ENCODE measurements at regions not wholly inside any gene's neighbourhood (a gene's known extent, or its start where the extent isn't known, plus 50 kb on each side); places are given as distances from the start of the nearest gene placed in this dataset.

DNA sequence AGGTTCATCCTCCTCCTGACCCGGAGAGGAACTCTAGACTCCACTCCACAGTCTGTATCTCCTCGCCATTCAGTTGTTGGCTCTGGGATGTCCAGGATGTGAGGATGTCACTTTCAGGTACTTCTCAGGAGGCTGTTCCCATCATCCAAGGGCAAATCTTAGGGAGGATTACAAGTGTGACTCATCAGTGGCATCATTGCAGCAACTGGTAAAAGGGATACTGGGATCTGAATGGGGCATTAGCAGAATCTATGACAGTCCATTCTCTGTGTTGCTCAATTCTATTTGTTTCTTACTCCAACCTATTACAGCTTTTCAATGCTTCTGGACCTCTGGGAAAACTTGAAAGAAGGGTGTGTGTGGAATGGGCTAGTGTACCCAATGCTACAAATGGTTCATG is 81.5 kb upstream of the FN1 start:
- POLR2A ChIA-PET: no interaction called here
- intact Hi-C loops (cut with micrococcal nuclease; ENCODE audit: unreplicated experiment) (no loop called here), in situ Hi-C loops (cut with MboI) (no loop called here)
- Histone ChIP-seq H3K27me3 (replicated peaks in 1 of 2; ENCODE audit: control insufficient read depth in 2 of 2, insufficient read depth in 2 of 2, low read length in 1 of 2) (no peaks in the 10 kb centered on the region), H2AFZ (ENCODE audit: control insufficient read depth, low read depth, low read length) (no peak overlapping the region), H3K79me2 (ENCODE audit: control insufficient read depth, insufficient read depth, low read length) (no peaks in the 10 kb centered on the region), H3K4me3 (no peak overlapping the region), H3K4me1 (ENCODE audit: control insufficient read depth, insufficient read depth, low read length) (no peaks in the 10 kb centered on the region), H3K9me3 (replicated peaks; ENCODE audit: control insufficient read depth, insufficient read depth, low read length) (no peaks in the 10 kb centered on the region), H3K4me2 (ENCODE audit: control insufficient read depth, insufficient read depth) (no peak overlapping the region), H3K27ac (ENCODE audit: control insufficient read depth, insufficient read depth) (no peak overlapping the region), H4K20me1 (ENCODE audit: control insufficient read depth, insufficient read depth) (no peaks in the 10 kb centered on the region), H3K36me3 (ENCODE audit: control insufficient read depth in 2 of 2, insufficient read depth in 2 of 2, low read length in 1 of 2) (no peaks in the 10 kb centered on the region), H3K9ac (ENCODE audit: control insufficient read depth, insufficient read depth, low read length) (no peak overlapping the region)
- DNase-seq (ENCODE audit: low read depth, low spot score) (no peak), ATAC-seq (no peak), FAIRE-seq (no peak)
- 33% methylated on average over 2 of the region's 2 CpGs for WGBS (ENCODE audit: insufficient coverage, insufficient replicate concordance, low lambda C conversion rate, missing lambda C conversion rate)
- CTCF ChIA-PET: interaction anchor here (0.5 kb wide), 1 partner anchor 23 kb away, joined by 4 read pairs; no protein-coding TSS in a partner anchor
- RAD21 ChIA-PET (ENCODE audit: unreplicated experiment): no interaction called here
- BruUV-seq (replicated peaks): no TSS peak
- SMC1A ChIA-PET (ENCODE audit: uncharacterized antibody, unreplicated experiment): no interaction called here
- TF ChIP-seq RUNX3 (IDR thresholded peaks at IDR 0.05; ENCODE audit: low read length) (no peak), GABPA (IDR thresholded peaks at IDR 0.05; ENCODE audit: low read depth) (no peak), SUZ12 (IDR thresholded peaks at IDR 0.05; ENCODE audit: unreplicated experiment) (no peak), BHLHE40 (IDR thresholded peaks at IDR 0.05; ENCODE audit: borderline replicate concordance in 1 of 2, low read depth in 2 of 2, low read length in 1 of 2) (no peak), WRNIP1 (IDR thresholded peaks at IDR 0.05; ENCODE audit: borderline replicate concordance, low read depth, low read length) (no peak), SUPT20H (IDR thresholded peaks at IDR 0.05; ENCODE audit: borderline replicate concordance, control insufficient read depth, low read depth, low read length) (no peak), KDM1A (IDR thresholded peaks at IDR 0.05; ENCODE audit: borderline replicate concordance) (no peak), ASH2L (IDR thresholded peaks at IDR 0.05; ENCODE audit: borderline replicate concordance, low read depth) (no peak), MYC (IDR thresholded peaks at IDR 0.05; ENCODE audit: insufficient read depth, insufficient read length, insufficient replicate concordance, low read length, severe bottlenecking) (no peak), MXI1 (IDR thresholded peaks at IDR 0.05; ENCODE audit: low read depth, low read length) (no peak), POU2F2 (IDR thresholded peaks at IDR 0.05; ENCODE audit: borderline replicate concordance, low read depth, low read length) (no peak), CREM (IDR thresholded peaks at IDR 0.05; ENCODE audit: low read depth) (no peak), CREB1 (IDR thresholded peaks at IDR 0.05; ENCODE audit: low read depth) (no peak)
- TF ChIP-seq, protein P1, sequence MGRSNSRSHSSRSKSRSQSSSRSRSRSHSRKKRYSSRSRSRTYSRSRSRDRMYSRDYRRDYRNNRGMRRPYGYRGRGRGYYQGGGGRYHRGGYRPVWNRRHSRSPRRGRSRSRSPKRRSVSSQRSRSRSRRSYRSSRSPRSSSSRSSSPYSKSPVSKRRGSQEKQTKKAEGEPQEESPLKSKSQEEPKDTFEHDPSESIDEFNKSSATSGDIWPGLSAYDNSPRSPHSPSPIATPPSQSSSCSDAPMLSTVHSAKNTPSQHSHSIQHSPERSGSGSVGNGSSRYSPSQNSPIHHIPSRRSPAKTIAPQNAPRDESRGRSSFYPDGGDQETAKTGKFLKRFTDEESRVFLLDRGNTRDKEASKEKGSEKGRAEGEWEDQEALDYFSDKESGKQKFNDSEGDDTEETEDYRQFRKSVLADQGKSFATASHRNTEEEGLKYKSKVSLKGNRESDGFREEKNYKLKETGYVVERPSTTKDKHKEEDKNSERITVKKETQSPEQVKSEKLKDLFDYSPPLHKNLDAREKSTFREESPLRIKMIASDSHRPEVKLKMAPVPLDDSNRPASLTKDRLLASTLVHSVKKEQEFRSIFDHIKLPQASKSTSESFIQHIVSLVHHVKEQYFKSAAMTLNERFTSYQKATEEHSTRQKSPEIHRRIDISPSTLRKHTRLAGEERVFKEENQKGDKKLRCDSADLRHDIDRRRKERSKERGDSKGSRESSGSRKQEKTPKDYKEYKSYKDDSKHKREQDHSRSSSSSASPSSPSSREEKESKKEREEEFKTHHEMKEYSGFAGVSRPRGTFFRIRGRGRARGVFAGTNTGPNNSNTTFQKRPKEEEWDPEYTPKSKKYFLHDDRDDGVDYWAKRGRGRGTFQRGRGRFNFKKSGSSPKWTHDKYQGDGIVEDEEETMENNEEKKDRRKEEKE (IDR thresholded peaks at IDR 0.05): no peak
- TF ChIP-seq, protein P2, sequence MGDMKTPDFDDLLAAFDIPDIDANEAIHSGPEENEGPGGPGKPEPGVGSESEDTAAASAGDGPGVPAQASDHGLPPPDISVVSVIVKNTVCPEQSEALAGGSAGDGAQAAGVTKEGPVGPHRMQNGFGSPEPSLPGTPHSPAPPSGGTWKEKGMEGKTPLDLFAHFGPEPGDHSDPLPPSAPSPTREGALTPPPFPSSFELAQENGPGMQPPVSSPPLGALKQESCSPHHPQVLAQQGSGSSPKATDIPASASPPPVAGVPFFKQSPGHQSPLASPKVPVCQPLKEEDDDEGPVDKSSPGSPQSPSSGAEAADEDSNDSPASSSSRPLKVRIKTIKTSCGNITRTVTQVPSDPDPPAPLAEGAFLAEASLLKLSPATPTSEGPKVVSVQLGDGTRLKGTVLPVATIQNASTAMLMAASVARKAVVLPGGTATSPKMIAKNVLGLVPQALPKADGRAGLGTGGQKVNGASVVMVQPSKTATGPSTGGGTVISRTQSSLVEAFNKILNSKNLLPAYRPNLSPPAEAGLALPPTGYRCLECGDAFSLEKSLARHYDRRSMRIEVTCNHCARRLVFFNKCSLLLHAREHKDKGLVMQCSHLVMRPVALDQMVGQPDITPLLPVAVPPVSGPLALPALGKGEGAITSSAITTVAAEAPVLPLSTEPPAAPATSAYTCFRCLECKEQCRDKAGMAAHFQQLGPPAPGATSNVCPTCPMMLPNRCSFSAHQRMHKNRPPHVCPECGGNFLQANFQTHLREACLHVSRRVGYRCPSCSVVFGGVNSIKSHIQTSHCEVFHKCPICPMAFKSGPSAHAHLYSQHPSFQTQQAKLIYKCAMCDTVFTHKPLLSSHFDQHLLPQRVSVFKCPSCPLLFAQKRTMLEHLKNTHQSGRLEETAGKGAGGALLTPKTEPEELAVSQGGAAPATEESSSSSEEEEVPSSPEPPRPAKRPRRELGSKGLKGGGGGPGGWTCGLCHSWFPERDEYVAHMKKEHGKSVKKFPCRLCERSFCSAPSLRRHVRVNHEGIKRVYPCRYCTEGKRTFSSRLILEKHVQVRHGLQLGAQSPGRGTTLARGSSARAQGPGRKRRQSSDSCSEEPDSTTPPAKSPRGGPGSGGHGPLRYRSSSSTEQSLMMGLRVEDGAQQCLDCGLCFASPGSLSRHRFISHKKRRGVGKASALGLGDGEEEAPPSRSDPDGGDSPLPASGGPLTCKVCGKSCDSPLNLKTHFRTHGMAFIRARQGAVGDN (IDR thresholded peaks at IDR 0.05): no peak
- TF ChIP-seq, protein P3, sequence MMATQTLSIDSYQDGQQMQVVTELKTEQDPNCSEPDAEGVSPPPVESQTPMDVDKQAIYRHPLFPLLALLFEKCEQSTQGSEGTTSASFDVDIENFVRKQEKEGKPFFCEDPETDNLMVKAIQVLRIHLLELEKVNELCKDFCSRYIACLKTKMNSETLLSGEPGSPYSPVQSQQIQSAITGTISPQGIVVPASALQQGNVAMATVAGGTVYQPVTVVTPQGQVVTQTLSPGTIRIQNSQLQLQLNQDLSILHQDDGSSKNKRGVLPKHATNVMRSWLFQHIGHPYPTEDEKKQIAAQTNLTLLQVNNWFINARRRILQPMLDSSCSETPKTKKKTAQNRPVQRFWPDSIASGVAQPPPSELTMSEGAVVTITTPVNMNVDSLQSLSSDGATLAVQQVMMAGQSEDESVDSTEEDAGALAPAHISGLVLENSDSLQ (IDR thresholded peaks at IDR 0.05): no peak
